GM19035 (cell line): ENCODE measurements at regions not wholly inside any gene's neighbourhood (a gene's known extent, or its start where the extent isn't known, plus 50 kb on each side); places are given as distances from the start of the nearest gene placed in this dataset.

ENCODE experiments used
- ATAC-seq: cut with Tn5 transposase; IDR thresholded peaks from one replicate; pipeline ENCODE4 v1.9.1; 2021; ENCODE audit not compliant: unreplicated experiment

DNA sequence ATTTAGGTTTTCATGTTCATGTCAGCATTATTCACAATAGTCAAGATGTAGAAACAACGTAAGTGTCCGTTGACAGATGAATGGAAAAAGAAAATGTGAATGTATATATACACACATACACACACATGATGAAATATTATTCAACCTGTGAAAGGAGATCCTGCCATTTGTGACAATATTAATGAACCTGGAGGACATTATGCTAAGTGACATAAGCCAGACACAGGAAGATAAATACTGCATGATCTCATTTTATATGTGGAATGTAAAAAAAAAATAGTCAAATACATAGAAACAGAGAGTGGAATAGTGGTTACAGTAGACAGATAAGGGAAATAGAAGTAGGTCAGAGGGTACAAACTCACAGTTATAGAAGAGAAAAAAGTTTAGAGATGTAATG is 651.1 kb upstream of the MKI67 start:
- no peak for ATAC-seq

DNA sequence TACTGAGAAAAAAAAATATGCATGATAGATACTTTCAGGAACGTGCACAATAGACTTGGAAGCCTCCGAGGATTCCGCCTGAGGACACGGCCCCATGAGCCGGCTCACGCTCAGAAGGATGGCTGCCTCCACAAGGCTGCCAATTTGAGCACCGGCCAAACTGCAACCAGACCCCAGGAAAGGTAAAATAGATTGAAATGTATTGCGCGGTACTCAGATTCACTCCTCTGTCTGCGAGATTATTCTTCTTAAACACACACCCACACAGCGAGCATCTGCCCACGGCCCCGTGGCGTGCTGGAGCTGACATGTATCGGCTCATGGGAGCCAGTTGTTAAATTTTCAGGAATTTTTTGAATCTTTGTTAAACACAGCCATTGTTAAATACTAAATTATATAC is 653.2 kb upstream of the MKI67 start:
- no peak for ATAC-seq

DNA sequence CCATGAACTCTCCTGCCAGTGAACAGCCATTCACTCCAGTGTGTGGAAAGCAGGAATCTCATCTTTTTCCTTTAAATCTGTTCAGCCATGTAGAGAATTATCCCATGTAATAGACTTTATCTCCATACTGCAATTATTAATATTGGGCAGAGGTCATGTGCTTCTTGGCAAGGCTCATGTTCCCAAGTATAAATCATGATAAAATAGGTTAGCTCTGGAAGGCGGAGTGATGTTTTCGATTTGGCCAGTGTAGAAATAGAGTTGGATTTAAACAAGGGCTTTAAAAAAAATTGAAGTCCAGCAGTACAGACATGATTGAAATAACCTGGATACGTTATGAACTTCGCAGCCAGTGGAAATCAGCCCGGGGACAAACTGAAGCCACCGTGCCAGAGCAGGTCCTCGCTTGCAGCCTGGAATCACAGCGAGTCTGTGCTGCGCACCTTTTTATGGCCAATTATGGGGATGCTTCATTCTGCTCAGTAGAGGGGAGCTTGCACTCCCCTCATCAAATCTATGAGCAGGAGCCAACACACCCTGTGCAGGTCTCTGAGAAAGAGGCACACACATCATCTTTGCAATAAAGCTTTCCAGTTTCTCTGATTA is 654.0 kb upstream of the MKI67 start:
- ATAC-seq, result no peak

DNA sequence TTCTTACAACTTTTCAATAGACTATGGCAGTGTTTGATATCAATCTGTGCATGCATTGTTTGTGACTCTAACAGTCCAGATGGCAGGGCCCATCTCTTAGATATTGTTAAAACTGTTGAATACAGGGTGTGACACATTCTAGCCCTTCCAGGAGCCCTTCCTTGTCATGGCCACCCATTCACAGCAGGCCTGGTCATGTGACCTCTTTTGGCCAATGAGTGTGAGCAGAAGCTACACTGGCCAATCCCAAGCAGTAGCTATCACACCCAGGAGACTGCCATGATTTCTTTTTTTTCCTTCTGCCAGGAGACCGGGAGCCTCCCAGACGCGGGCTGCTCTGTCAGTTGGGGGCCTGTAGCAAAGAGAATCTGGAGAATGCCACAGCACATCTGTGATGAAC is 655.4 kb upstream of the MKI67 start:
- ATAC-seq, result no peak

DNA sequence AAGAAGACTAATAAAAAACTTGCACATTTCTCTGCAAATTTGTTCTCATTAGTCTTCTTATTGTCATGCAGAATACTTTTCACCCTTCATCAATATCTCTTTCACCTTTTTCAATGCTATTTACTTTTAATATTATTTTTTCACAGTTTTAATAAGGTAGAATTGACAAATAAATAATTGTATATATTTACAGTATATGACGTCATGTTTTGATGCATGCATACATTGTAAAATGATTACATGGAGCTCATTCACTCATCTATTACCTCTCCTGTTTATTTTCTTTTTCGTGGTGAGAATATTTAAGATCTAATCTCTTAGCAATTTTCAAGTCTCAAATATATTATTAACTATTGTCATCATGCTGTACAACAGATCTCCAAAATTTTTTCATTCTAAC is 658.2 kb upstream of the MKI67 start:
- no peak for ATAC-seq

DNA sequence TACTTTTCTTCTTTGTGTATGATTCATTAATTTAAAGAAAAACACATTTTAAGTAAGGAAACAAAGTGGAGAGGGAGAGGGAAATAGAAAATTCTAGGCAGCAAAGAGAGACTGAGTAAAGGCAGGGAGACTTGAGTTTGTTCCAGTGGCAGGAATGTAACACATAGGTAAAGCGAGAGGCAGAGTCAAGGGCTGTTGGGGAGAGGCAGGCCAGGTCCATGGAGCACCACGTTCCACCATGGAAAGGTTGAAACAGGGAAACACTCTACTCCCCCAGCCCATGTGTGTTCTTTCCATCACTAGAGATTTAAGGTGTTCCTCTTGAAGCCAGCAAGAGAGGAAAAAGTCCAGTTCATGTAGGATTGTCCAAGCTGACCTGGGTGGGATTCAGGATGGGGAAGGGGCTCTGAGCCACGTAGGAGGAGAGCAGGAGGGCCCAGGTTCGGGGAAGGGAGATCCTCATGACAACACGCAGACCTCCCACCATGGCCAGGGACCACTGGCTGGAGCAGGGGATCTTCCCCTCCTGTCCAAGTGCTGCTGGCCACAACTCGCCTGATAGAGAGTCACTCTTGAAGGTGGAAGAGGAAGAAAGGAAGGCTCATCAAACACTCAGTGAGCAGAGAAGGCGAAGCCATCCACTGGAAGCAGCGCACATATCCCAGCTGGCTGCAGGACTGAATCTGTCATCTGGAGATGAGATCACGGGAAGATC is 666.4 kb upstream of the MKI67 start:
- ATAC-seq, result no peak

DNA sequence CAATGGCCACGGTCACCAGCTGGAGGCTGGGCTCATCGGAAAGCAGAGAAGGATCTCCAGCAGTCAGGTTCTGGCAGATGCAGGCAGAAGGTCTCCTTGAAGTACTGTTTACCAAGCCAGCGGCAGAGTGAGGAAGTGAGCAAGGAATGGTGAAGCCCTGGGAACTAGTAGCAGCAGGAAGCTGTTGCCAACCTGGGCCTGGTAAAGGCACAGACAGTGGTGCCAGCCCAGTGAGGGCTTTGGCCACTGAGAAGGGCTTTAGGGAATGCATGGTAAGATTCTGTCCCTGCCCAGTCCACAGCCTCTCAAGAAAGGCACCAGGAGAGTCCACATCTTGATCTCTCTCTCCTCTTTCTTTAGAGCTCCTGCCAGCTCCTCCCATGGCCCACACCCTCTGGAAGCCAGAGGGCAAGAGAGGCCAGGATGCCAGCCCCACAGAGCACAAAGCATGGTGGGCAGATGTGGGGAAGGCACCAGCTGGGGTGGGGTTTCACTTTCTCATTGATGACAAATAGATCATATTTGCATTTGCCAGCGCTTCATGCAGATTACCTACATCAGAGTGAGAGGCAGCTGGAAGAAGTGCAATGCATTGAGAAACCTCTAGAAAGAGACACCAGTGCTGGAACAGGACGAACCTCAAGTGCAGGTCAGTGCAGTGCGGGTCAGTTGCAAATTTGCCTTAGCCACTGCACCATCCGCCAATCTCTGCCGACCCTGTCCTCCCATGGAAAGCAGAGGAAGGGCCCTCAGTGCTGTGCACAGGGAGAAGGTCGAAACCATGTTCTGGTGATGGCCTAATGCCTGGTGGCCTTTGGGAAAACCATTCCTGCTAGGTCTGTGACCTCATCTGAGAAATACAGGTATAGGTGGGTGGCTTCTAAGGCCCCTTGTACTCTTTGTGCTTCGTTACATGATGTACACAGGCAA is 667.8 kb upstream of the MKI67 start:
- ATAC-seq, result no peak

DNA sequence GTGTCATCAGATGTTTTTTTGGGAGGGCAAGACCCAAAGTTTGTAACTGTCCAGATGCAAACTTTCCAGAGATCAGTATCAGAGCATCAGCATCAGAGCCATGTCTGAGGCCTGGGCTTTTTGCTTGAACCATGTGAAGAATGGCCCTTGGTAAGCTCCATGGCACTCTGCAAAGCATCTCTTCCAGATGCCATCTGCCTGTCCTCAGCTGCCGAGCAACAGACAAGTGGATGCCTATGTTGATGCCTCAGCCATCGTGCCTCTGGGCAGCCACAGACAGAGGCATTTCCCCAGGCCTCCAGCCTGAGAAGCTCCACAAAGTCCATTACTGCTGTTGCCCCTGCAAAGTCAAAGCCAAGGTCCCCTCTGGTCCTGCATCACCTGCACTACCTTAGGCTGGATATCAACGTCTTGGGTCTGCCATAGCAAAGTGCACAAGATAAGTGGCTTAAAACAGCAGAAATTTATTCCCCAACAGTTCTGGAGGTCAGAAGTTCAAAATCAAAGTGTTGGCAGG is 670.2 kb upstream of the MKI67 start:
- ATAC-seq, result no peak

DNA sequence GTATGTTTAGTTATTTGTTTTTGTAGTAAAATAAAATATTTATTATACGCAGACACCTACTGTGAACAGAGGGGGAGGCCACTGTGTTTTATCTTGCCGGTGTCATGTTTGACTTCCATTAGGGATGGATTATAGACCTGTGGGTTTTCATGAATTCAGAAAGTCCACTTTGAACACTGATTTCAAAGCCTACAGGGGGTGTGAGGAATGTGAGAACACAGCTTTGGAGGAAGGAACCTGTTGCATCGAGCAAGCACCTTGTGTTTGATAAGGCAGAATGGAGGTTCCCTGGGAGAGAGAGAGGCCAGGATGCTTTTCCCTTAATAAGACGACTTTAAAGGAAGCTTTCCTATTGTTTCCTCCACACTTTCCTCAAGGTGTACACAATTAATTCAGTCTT is 665.0 kb upstream of the MGMT start:
- ATAC-seq, result no peak

DNA sequence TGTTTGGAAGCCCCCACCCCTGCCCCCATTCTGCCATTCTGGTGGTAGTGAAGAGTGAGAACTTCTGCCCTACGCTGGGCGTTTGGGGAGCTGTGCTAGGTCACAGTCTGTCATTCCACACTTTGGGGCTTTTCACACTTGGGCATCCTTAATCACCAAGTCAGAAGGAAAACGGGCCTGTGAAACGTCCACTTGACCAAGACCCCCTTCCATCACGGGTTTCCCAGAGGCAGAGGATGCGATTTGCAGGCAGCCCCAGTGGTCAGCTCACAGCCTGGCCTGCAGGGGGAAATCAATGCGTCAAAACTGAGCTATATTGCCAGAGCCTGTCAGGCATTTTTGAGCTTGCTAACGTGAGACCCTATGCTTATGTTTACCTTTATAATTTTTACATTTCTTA is 663.3 kb upstream of the MGMT start:
- no peak for ATAC-seq

DNA sequence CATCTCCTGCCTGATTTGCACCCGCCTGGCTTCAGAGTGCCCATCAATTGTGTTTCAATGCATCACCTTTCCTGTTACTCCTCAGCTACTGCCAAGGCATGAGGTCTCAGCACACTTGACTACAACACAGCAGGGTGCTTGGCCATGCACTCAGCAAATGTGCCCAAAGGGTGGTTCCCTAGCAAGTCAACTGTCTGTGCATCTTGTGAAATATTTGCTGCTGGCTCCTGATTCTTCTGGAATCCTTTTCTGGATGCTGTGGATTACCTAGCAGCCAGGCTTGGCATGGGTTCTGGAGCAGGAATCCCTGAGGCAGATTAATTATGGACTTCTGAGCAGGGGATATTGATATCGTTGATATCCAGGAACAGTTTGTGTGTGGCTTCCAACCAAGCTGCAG is 662.6 kb upstream of the MGMT start:
- ATAC-seq, result no peak

DNA sequence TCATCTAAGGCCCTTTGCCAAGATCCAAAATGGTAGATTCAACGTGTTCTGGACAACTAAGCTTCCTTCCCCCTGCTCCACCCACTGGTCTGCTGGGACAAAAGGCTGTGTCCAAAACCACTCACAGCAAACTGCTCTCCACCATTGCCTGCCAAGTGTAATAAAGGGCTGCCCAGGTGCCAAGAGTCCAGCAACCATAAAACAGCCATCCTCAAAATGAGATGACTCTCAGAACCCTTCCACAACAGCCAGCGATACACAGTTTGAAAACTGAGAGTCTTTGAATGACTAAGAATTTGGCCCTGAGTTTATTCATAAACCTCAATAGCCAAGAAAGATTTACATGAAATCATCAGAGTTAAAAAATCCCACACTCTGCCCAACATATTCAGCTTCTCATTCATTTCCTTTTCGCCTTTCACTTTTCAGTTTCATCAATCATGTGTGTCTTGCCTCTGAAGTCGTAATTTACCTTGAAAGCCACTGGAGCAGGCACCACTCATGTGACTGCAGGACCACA is 658.1 kb upstream of the MGMT start:
- no peak for ATAC-seq

DNA sequence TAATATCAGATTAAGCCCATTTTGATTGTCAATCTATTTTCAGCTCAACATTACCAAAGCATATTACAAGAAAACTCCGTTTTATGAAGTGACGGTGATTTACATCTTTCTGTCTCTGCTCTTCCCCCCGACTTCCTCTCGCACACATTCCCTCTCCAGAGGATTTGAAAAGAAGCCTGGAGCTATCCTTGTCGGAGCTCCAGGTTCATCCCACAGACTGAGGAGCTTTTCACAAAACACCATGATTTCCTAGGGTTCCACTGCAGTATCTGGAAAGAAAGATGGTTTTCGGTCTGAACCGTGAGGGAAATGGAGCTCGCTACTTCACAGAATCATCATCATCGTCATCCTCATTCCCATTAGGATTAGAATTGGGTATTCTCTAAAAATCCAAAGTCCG is 655.5 kb upstream of the MGMT start:
- ATAC-seq, result no peak

DNA sequence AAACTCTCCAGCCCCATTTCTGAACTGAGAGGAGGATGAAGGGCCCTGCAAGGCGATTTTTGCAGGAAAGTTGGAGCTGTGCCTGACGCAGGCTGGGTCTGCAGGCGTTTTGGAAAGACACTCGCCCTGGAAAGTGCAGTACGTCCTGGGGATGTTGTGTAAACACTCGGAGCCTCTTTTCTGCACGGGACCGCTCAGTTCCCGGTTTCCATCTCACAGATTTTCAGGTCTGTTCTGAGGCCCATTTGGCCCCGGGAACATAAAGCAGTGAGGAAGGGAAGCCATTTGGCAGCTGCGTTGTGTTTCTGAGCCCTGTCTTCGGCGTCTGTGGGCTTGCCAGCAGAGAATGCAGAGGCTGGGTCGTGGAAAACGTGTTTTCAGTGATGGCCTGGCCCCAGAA is 655.0 kb upstream of the MGMT start:
- ATAC-seq, result no peak

DNA sequence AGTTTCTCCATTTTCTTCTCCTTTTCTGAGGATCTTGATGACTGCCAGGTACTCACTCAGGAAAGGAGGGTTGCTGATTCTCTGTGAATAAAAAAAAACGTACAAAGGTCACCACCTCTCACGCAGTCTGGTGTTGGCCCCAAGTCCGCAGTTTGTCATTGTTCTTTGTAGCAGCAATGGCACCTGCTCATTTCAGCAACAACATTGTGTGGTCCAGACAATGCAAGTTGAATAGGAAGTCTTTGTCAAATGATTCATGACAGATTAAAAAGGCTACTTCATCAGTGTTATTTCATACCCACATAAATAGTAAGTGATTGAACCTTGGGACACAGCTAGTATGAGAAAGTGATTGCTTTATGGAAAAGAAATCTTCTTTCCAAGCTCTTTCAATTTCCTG is 653.5 kb upstream of the MGMT start:
- no peak for ATAC-seq

DNA sequence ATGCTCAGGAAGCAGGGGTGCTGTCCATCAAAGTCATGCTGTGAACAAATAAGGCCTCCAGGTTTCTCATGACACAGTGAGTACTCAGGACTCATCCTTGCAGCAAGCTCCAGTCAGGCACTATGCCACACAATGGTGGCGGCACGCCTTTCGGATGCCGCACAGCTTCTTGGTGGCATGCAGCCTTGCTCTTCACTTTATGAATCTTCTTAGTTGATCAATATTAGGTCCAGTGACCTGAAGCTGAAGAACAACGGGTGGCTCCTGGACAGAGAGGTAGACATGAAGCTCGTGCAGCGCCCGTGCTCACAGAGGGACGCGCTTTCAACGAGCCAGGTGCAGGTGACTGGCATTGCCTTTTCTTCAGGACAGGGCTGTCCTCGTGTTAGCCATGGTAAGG is 653.0 kb upstream of the MGMT start:
- ATAC-seq, result no peak

DNA sequence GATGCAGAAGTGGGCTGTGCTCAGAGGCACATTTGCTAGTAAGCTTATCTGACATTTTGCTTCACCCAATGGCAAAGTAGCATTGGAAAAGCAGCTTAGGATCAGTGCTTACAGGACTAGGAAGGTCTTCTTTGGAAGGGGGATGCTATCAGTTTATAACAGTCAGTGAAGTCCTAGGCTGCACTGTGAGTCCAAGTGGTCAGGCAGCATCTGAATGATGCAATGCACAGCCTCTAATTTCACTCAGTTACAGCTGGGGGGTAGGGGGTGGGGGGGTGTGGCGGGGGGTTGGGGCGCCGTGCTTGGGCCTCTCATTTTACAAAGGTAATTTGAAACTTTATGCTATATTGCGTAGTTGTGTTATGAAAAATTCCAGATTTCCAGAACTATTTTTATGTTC is 652.3 kb upstream of the MGMT start:
- ATAC-seq, result no peak

DNA sequence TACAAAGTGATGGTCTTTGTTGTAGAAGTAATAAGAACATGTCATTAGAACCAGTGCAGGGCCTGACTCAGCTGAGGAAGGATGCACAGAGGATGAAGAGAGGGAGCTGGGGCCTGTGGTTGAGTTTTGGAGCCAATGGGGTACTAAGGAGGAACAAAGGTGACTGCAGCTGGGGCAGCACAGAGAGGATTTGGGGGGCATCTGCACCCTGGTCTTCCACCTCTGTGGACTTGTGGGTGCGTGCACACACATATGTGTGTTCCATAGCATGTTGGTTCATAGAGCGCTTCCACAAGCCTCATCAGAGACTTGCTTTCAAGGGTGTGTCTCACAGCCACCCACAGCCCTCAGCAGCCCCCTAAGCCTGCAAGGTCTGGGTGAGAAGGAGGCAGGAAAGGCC is 650.3 kb upstream of the MGMT start:
- no peak for ATAC-seq

DNA sequence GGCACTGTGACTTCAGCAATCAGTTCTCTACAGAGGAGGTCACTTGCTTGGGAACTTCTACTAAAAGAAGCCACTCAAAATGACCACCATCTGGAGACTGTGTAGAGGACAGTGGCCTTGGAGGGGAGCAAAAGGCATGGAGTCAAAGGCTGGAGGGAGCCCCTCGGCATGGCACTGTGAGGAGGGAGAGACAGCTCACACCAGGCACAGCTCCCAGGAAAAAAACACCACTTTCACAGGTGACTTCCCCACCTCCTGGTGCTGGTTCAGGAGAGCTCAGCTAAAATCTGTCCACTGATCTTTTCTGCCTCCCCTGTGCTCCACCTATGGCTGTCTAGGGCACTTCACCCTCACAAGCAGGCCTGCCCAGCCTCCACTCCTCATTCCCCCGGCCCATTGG is 649.4 kb upstream of the MGMT start:
- no peak for ATAC-seq

DNA sequence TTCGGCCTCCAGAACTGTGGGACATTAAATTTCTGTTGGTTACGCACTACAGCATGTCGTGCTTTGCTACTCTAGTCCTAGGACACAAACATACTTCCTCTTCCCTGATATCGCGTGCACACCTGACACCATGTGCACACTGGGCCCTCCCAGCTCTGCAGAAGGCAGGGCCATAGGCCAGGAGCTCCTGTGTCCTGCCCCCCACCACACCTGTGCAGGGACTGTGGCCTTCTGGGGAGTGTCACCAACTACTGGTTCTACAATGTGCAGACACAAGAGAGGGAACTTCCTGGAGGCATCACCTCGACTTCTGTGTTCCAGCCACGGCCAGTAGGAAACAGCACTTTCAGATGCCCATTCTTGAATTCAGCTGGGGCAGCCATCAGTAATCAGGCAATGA is 646.4 kb upstream of the MGMT start:
- ATAC-seq, result no peak

DNA sequence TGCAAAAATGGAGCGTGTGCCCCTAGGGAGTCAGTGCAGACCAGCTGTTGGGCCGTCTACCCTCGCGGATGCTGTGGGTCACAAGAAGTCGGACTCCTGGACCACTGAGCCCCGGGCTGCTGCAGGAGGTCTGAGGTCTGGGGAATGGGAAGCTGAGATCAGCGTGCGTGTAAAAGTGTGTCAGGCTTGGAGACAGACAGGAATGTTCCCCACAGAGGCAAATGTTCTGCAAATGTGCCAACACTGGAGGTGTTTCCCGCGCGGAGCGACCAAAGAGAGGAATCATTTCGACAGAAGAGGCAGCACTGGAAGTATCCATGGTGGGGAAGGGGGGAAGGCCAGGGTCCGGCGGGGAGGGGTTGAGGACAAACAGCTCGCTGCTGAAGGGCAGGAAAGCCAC is 643.8 kb upstream of the MGMT start:
- no peak for ATAC-seq

DNA sequence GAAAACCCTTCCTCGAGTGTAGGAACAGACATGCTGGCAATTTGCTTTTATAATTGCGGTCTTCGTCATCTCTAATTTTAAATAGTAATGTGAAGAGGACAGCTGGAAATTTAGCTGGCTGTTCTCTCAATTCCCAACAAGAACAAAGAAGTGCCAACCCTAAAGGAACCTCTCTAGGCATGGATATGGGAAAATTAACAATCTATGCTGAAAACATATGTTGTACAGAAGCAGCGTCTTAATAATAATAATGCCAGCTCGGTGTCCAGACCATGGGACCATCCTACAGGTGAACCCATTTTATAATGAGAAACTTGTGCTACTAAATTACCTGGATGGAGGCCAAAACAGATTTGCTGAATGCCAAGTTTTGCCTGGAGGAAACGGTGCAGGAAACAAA is 641.4 kb upstream of the MGMT start:
- ATAC-seq, result no peak
